AG04449 (cell line): ENCODE measurements at regions not wholly inside any gene's neighbourhood (a gene's known extent, or its start where the extent isn't known, plus 50 kb on each side); places are given as distances from the start of the nearest gene placed in this dataset.

ENCODE experiments used
- CTCF ChIA-PET: fragments of 350-600 bp; formaldehyde crosslinking; extraction: SDS; loops from one replicate; lab custom pipeline; 2021; ENCODE audit warnings: antibody characterized with exemption; lab: Yijun Ruan, JAX
- POLR2A ChIA-PET: fragments of 400-600, 350-600 bp; formaldehyde crosslinking; extraction: SDS; loops from one replicate; lab custom pipeline; 2020; ENCODE audit warnings: antibody characterized with exemption, inconsistent platforms; lab: Yijun Ruan, JAX
- DNase-seq: peaks from one replicate; pipeline ENCODE4 v3.0.0-alpha.2; 2010; ENCODE audit warnings: low read depth, low spot score
- H3K4me3 ChIP-seq: 2 replicates; pipeline ENCODE4 v1.5.1; 2011; ENCODE audit warnings: low read depth, mild to moderate bottlenecking, control low read depth, low read length
- TF ChIP-seq, protein P1 (sequence below): IDR thresholded peaks from one replicate; pipeline ENCODE4 v1.5.1; 2011; ENCODE audit warnings: mild to moderate bottlenecking, moderate library complexity, low read length, control low read depth, inconsistent platforms; ENCODE audit not compliant: insufficient read depth; ENCODE audit errors: missing control alignments

DNA sequence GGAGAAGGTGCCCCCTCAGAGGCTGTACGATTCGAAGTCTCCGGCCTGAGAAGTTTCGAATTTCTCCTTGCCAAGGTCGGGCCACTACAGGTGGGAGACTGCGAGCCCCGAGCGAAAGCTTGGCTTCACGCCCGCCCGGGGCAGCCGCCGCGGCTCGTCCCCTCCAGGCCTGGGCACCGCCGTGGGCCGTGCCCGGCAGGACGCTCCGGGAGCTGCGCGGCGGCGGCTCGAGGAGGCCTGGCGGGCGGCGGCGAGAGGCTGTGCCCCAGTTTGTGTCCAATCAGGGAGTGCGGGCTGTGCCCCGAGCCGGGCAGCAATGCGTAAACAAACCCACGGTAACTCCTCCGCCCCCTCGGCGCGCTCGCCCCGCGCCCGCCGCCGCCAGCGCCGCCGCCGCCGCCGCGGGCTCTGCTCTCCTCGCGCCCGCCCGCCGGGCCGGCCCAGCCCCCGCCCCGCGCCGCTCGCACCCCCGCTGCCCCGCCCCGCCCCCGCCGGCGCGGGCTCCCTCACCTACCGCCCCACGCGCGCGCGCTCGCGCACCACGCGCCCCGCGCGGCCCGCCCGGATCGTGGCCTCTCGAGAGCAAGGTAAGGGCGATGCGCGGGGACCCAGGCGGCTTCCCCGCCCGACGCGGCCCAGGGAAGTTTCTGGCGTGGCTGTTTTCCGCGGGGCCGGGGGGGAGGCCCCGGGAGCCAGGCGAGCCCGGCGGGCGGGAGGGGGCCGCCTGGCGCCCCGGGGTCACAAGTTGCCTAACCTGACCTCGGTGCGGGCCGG is 57.8 kb upstream of the PCGF5 start:
- TF ChIP-seq, protein P1, sequence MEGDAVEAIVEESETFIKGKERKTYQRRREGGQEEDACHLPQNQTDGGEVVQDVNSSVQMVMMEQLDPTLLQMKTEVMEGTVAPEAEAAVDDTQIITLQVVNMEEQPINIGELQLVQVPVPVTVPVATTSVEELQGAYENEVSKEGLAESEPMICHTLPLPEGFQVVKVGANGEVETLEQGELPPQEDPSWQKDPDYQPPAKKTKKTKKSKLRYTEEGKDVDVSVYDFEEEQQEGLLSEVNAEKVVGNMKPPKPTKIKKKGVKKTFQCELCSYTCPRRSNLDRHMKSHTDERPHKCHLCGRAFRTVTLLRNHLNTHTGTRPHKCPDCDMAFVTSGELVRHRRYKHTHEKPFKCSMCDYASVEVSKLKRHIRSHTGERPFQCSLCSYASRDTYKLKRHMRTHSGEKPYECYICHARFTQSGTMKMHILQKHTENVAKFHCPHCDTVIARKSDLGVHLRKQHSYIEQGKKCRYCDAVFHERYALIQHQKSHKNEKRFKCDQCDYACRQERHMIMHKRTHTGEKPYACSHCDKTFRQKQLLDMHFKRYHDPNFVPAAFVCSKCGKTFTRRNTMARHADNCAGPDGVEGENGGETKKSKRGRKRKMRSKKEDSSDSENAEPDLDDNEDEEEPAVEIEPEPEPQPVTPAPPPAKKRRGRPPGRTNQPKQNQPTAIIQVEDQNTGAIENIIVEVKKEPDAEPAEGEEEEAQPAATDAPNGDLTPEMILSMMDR: no peak
- ChIA-PET CTCF (interaction anchor here (1.0 to 2.2 kb wide), 6 partner anchors 10 to 251 kb away, joined by 3 to 11 read pairs (median 4); no protein-coding TSS in a partner anchor), POLR2A (interaction anchor here (0.7 to 1.3 kb wide), 3 partner anchors 12 to 31 kb away, joined by 3 to 5 read pairs (median 3); no protein-coding TSS in a partner anchor)
- H3K4me3 ChIP-seq: peak overlapping the region; percentile 75
- DNase-seq: no peak

DNA sequence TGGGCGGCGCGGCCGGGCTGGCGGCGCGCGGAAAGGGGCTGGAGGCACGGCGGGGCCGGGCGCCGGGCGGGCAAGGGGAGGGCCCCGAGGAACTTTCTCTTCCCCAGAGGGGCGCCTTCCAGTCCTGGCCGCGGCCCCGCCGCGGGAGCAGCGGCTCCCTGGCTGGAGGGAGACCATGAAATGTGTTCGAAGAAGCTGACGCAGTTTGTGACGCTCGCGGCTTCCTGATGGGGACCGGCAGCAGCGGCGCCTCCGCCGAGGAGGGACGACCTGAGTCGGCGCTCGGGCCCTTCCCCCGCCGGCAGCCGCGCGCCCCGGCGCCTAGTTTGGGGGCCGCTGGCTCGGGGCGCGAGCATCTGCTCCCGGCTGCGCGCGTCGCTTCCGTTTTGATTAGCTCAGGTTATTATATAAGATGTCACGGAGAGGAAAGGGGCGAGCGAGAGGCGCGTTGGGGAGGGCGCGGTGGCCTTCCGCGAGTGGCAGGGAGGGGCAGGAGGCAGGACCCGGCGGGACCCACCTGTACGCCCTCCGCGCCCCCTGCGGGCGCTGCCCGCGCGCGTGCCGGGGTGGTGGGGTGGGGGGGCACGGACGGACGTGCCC is 57.1 kb upstream of the PCGF5 start:
- CTCF ChIA-PET: interaction anchor here (1.1 to 1.8 kb wide), 3 partner anchors 19 to 85 kb away, joined by 3 to 4 read pairs (median 4); no protein-coding TSS in a partner anchor
- TF ChIP-seq, protein P1: no peak
- POLR2A ChIA-PET: interaction anchor here (0.7 to 1.0 kb wide), 2 partner anchors 18 to 31 kb away, joined by 3 read pairs; no protein-coding TSS in a partner anchor
- H3K4me3 ChIP-seq: peak overlapping the region; percentile 75
- no peak for DNase-seq

DNA sequence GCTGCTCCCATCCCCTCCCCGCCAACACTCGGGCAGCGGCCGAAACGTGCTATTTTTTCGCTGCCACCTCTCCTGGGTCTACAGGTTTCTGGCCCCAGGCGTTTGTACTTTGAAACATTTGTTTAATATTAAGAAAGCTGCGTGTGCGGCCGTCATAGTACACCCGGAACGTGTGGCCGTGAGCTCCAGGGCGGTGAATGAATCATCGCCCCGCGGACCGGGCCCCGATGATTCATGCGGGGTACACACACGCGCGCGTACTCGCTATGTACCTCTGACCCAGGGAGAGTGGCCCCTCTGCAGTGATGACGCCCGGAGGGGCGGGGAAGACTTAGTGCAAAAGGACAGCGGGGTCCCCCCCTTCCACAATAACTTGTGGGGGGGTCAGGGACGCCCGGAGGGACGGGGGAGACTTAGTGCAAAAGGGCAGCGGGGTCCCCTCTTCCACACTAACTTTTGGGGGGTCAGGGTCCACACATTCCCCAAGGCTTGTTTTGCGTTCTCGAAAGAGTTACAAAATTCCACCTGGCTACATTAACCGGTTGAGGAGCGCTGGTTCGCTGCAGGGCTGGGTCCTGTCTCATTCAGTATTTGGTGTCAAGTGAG is 56.5 kb upstream of the PCGF5 start:
- ChIA-PET POLR2A (interaction anchor here (1.0 kb wide), 1 partner anchor 17 kb away, joined by 3 read pairs; no protein-coding TSS in a partner anchor), CTCF (interaction anchor here (1.1 to 1.8 kb wide), 3 partner anchors 20 to 85 kb away, joined by 3 to 4 read pairs (median 4); no protein-coding TSS in a partner anchor)
- peak overlapping the region; percentile 75 for H3K4me3 ChIP-seq
- no peak for DNase-seq
- TF ChIP-seq, protein P1: no peak

DNA sequence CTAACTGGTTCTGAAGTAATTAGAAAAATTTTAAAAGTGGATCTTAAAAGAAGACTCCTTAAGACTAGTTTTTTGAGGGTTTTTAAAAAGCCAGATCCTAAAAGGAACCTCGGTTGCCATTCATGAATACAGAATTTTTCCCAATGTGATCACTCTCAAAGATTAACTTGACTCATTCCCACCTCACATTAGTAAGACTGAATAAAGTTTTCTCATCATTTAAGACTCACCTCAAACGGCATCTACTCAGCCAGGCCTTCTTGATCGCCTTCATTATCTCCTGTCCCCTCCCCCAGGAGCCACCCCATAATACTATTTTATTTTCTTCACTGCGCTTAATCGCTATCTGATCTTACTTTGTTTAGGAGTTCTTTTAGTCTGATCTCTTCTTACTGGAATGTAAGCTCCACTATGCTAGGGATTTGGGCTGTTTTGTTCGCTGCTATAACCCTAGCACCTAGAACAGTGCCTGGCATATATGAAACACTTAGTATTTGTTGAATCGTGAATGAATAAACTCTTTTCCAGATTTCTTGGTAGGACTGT is 55.9 kb upstream of the PCGF5 start:
- CTCF ChIA-PET: interaction anchor here (1.1 to 1.9 kb wide), 2 partner anchors 84 to 86 kb away, joined by 3 to 7 read pairs; no protein-coding TSS in a partner anchor
- peak overlapping the region; percentile 75 for H3K4me3 ChIP-seq

DNA sequence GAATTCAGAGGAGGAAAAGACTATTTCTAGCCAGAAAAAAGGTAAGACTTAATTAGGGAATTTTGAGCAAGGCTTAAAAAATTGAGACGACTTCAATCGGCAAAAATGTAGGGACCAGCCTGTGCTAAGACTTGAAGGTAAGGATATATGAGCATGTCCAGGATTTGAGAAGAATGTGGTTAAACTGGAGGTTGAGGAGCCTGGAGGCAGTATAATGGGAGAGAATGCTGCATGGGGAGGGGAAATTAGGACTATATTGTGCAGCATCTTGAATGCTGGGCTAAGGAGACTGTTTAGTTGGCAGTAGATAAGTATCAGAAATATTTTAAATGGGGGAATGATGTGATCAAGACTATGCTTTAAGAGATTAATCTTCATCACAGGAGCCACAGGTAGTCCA is 53.1 kb upstream of the PCGF5 start:
- ChIA-PET POLR2A (no interaction called here), CTCF (interaction anchor here (0.8 to 1.5 kb wide), 2 partner anchors 84 to 256 kb away, joined by 3 read pairs; no protein-coding TSS in a partner anchor)
- TF ChIP-seq, protein P1: no peak
- no peak for DNase-seq
- no peak overlapping the region for H3K4me3 ChIP-seq

More for the DNA sequence above, 55.9 kb upstream of the PCGF5 start:
- TF ChIP-seq, protein P1: no peak
- no peak for DNase-seq
- POLR2A ChIA-PET: interaction anchor here (0.6 kb wide), 1 partner anchor 13 kb away, joined by 3 read pairs; no protein-coding TSS in a partner anchor
